HAP-1 (cell line): ENCODE measurements at regions not wholly inside any gene's neighbourhood (a gene's known extent, or its start where the extent isn't known, plus 50 kb on each side); places are given as distances from the start of the nearest gene placed in this dataset.

Experiments
- DNase-seq, 2 experiments: peaks; one replicate each; pipeline ENCODE4 v3.0.0-alpha.2; 2016 to 2020; ENCODE audit warnings: low spot score in 2 of 2
- H3K27me3 ChIP-seq: fragments of 250-450 bp; sonication (Bioruptor Pico); 2 replicates; pipeline ENCODE4 v1.5.1; 2020; ENCODE audit warnings: low read depth, mild to moderate bottlenecking, moderate library complexity
- H3K36me3 ChIP-seq: fragments of 250-450 bp; sonication (Bioruptor Pico); replicated peaks from 2 replicates; pipeline ENCODE4 v1.5.1; 2020; ENCODE audit warnings: mild to moderate bottlenecking
- H3K4me1 ChIP-seq: fragments of 250-450 bp; sonication (Bioruptor Pico); 2 replicates; pipeline ENCODE4 v1.5.1; 2020; ENCODE audit warnings: mild to moderate bottlenecking
- H3K4me3 ChIP-seq: fragments of 250-450 bp; sonication (Bioruptor Pico); 2 replicates; pipeline ENCODE4 v1.5.1; 2020; ENCODE audit warnings: mild to moderate bottlenecking, moderate library complexity
- H3K9me3 ChIP-seq: fragments of 250-450 bp; sonication (Bioruptor Pico); 2 replicates; pipeline ENCODE4 v1.5.1; 2020; ENCODE audit warnings: mild to moderate bottlenecking, moderate library complexity
- in situ Hi-C: fragments of 300-500 bp; cut with MboI; formaldehyde crosslinking; loops from 3 replicates; pipeline ENCODE4 v1.14.3; 2020; ENCODE audit warnings: low sequenced_read_pairs, inconsistent platforms, mixed read lengths

DNA sequence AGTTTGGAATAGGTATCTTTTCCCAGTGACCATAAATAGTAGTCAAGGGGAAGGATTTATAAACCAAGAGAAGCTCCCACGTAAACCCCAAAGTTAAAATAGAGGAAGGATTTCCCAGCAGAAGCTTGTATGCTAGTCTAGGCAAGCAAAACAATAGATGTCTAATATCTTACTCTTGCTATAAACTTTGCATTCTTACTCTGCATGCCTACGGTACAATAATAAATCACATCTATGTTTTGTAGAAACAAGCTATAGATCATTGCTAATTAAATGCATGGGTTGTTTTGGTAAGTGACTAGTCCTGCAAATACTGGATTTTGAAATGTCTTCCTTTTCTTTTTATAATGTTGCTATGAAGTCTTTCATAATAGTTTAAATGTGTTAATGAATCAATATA lies 585.5 kb downstream of the INHBA start:
- Histone ChIP-seq H3K36me3 (no peaks in the 10 kb centered on the region), H3K9me3 (no peaks in the 10 kb centered on the region), H3K27me3 (no peaks in the 10 kb centered on the region), H3K4me3 (no peak overlapping the region), H3K4me1 (no peaks in the 10 kb centered on the region)
- in situ Hi-C loops, result no loop called here
- no peak for DNase-seq

- H3K9me3 ChIP-seq, result no peaks in the 10 kb centered on the region
- H3K36me3 ChIP-seq, result no peaks in the 10 kb centered on the region
- H3K27me3 ChIP-seq, result no peaks in the 10 kb centered on the region
- DNase-seq, result no peak
- no peaks in the 10 kb centered on the region for H3K4me1 ChIP-seq
- in situ Hi-C loops, result no loop called here
- H3K4me3 ChIP-seq, result no peak overlapping the region
Observed at GRCh38 chr7:41116817-41117216, 586.1 kb downstream of the INHBA start.

- in situ Hi-C loops, result no loop called here
- Histone ChIP-seq H3K4me3 (no peak overlapping the region), H3K36me3 (no peaks in the 10 kb centered on the region), H3K4me1 (no peaks in the 10 kb centered on the region), H3K27me3 (no peaks in the 10 kb centered on the region), H3K9me3 (no peaks in the 10 kb centered on the region)
- no peak for DNase-seq
Observed at GRCh38 chr7:41116337-41116736, 586.6 kb downstream of the INHBA start.

- no peaks in the 10 kb centered on the region for H3K27me3 ChIP-seq
- no peak for DNase-seq
- H3K36me3 ChIP-seq, result no peaks in the 10 kb centered on the region
- H3K9me3 ChIP-seq, result no peaks in the 10 kb centered on the region
- H3K4me1 ChIP-seq, result no peaks in the 10 kb centered on the region
- in situ Hi-C loops, result no loop called here
- H3K4me3 ChIP-seq, result no peak overlapping the region
Observed at GRCh38 chr7:41114691-41115090, 588.2 kb downstream of the INHBA start.

- no peak overlapping the region for H3K4me3 ChIP-seq
- no peak for DNase-seq
- in situ Hi-C loops, result no loop called here
- no peaks in the 10 kb centered on the region for H3K27me3 ChIP-seq
- H3K4me1 ChIP-seq, result no peaks in the 10 kb centered on the region
- no peaks in the 10 kb centered on the region for H3K9me3 ChIP-seq
- H3K36me3 ChIP-seq, result no peaks in the 10 kb centered on the region
Observed at GRCh38 chr7:41114131-41114530, 588.8 kb downstream of the INHBA start.

GRCh38 chr7:41113719-41114118 lies 589.2 kb downstream of the INHBA start:
- in situ Hi-C loops, result no loop called here
- Histone ChIP-seq H3K36me3 (no peaks in the 10 kb centered on the region), H3K4me1 (no peaks in the 10 kb centered on the region), H3K9me3 (no peaks in the 10 kb centered on the region), H3K4me3 (no peak overlapping the region), H3K27me3 (no peaks in the 10 kb centered on the region)
- DNase-seq, result no peak

GRCh38 chr7:41110186-41110585 lies 592.7 kb downstream of the INHBA start:
- in situ Hi-C loops, result no loop called here
- H3K4me1 ChIP-seq, result no peaks in the 10 kb centered on the region
- H3K9me3 ChIP-seq, result no peaks in the 10 kb centered on the region
- H3K36me3 ChIP-seq, result no peaks in the 10 kb centered on the region
- no peak for DNase-seq
- no peak overlapping the region for H3K4me3 ChIP-seq
- no peaks in the 10 kb centered on the region for H3K27me3 ChIP-seq

DNA sequence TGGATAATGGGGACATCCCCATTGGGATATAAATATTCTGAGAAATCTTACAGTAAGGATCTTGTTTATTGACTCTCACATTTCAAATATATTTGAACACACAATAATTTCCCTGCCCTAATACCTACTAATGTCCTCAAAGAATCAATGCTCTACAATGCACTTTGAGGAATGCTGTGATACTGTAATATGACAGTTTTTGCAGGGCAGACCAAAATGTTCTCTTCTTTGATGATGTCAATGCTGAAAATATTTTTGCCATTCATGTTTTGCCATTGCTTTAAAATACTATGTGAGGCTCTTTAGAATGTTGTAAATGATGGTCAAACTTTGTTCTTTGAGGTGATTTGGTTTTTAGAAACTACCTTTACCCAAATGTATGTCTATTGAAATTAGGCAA lies 594.1 kb downstream of the INHBA start:
- DNase-seq, result no peak
- Histone ChIP-seq H3K4me3 (no peak overlapping the region), H3K4me1 (no peaks in the 10 kb centered on the region), H3K27me3 (no peaks in the 10 kb centered on the region), H3K36me3 (no peaks in the 10 kb centered on the region), H3K9me3 (no peaks in the 10 kb centered on the region)
- in situ Hi-C loops, result no loop called here

- H3K9me3 ChIP-seq, result no peaks in the 10 kb centered on the region
- H3K27me3 ChIP-seq, result no peaks in the 10 kb centered on the region
- H3K4me1 ChIP-seq, result no peaks in the 10 kb centered on the region
- H3K36me3 ChIP-seq, result no peaks in the 10 kb centered on the region
- no peak for DNase-seq
- in situ Hi-C loops, result no loop called here
- H3K4me3 ChIP-seq, result no peak overlapping the region
Observed at GRCh38 chr7:41107938-41108448, 594.9 kb downstream of the INHBA start.

- no peaks in the 10 kb centered on the region for H3K9me3 ChIP-seq
- no peak overlapping the region for H3K4me3 ChIP-seq
- H3K4me1 ChIP-seq, result no peaks in the 10 kb centered on the region
- no peaks in the 10 kb centered on the region for H3K36me3 ChIP-seq
- in situ Hi-C loops, result no loop called here
- no peaks in the 10 kb centered on the region for H3K27me3 ChIP-seq
- no peak for DNase-seq
Observed at GRCh38 chr7:41107330-41107937, 595.5 kb downstream of the INHBA start.

DNA sequence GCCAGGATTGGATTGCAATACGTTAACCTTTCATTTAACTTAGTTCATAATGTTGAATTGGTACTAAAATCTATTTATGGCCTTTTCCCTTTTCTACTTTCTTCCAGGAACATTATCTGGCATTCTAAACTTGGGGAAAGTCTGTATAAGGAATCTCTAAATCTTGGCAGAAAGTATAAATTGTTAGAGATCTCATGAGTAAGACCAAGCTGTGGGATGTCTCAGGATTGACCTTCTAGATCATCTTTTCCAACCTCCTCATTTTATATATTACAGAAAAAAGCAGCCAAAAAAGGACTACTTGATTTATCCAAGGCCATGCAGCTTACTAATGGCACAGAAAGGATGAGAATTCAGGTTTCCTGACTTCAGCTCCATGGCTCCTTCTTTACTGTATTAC lies 598.3 kb downstream of the INHBA start:
- no peaks in the 10 kb centered on the region for H3K36me3 ChIP-seq
- in situ Hi-C loops, result no loop called here

GRCh38 chr7:41103331-41103730 lies 599.6 kb downstream of the INHBA start:
- H3K4me3 ChIP-seq, result no peak overlapping the region
- no peaks in the 10 kb centered on the region for H3K4me1 ChIP-seq
- no peaks in the 10 kb centered on the region for H3K9me3 ChIP-seq
- no peaks in the 10 kb centered on the region for H3K36me3 ChIP-seq
- DNase-seq, result no peak
- in situ Hi-C loops, result no loop called here
- no peaks in the 10 kb centered on the region for H3K27me3 ChIP-seq

More for the DNA sequence above, 598.3 kb downstream of the INHBA start:
- H3K4me3 ChIP-seq, result no peak overlapping the region
- DNase-seq, result no peak
- no peaks in the 10 kb centered on the region for H3K27me3 ChIP-seq
- no peaks in the 10 kb centered on the region for H3K9me3 ChIP-seq
- no peaks in the 10 kb centered on the region for H3K4me1 ChIP-seq

DNA sequence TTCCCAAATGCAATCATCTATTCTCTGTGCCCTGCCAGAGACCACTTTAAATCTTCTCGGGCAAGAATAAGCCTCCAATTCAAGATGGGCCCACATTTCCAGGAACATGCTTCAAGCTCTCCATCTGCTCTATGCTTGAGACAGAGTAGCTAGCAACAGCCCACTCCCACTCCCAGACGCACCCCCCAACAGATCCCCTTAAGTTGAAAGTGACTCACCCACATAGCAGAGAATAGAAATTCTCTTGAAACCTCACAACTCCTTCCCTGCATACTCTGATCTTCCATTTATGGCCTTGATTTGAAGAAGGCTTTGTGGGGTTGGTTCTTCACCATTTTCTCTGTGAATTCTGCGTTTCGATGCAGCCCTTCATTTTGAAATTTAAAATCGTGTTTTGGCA lies 604.0 kb downstream of the INHBA start:
- H3K27me3 ChIP-seq, result no peaks in the 10 kb centered on the region
- no peaks in the 10 kb centered on the region for H3K36me3 ChIP-seq
- H3K9me3 ChIP-seq, result no peaks in the 10 kb centered on the region
- no peak for DNase-seq
- no peaks in the 10 kb centered on the region for H3K4me1 ChIP-seq
- H3K4me3 ChIP-seq, result no peak overlapping the region
- in situ Hi-C loops, result no loop called here

- Histone ChIP-seq H3K4me3 (no peak overlapping the region), H3K9me3 (no peaks in the 10 kb centered on the region), H3K27me3 (no peaks in the 10 kb centered on the region), H3K36me3 (no peaks in the 10 kb centered on the region), H3K4me1 (no peaks in the 10 kb centered on the region)
- no peak for DNase-seq
- in situ Hi-C loops, result no loop called here
Observed at GRCh38 chr7:41098402-41098801, 604.5 kb downstream of the INHBA start.

DNA sequence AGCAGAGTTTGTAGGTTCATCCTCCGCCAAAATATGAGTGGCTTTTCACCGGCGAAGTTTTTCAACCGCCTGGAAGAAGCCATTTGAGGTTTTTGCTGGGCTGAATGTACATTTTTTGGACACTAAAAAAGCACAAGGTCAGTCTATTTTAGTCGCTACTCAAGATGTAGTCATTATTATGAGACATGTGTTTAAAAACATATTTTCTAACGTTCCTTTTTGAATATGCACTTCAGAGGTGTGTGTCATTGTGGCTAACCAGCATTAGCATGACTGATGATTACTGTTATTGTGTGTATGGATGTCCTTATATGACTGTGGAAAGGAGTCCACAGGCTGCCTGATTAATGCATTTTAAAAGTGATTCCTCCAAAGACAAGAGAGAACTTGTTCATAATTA lies 605.4 kb downstream of the INHBA start:
- H3K4me3 ChIP-seq, result no peak overlapping the region

More for the DNA sequence above, 605.4 kb downstream of the INHBA start:
- H3K4me1 ChIP-seq, result no peaks in the 10 kb centered on the region
- no peak for DNase-seq
- H3K27me3 ChIP-seq, result no peaks in the 10 kb centered on the region
- H3K36me3 ChIP-seq, result no peaks in the 10 kb centered on the region
- no peaks in the 10 kb centered on the region for H3K9me3 ChIP-seq
- in situ Hi-C loops, result no loop called here
